ENCODE measurements at regions not wholly inside any gene's neighbourhood (a gene's known extent, or its start where the extent isn't known, plus 50 kb on each side); places are given as distances from the start of the nearest gene placed in this dataset.

- peak overlapping the region; percentile 9 for H3K9ac ChIP-seq (ENCODE audit: low read length)
- H3K27me3 ChIP-seq (ENCODE audit: control insufficient read depth, insufficient read depth, low read length) = no peaks in the 10 kb centered on the region
- peaks cover 63% of the 10 kb centered on the region for H3K4me1 ChIP-seq (ENCODE audit: control insufficient read depth, insufficient read depth, low read length)
- H3K36me3 ChIP-seq (ENCODE audit: control insufficient read depth, insufficient read depth, low read length) = no peaks in the 10 kb centered on the region
- H3K4me3 ChIP-seq (ENCODE audit: low read length) = no peak overlapping the region
- H3K9me3 ChIP-seq (ENCODE audit: control insufficient read depth, low read length) = no peaks in the 10 kb centered on the region
Observed at GRCh38 chr1:58884706-58885661, 101.1 kb upstream of the JUN start.

- Histone ChIP-seq H3K9ac (ENCODE audit: low read length) (peak overlapping the region; percentile 9), H3K9me3 (ENCODE audit: control insufficient read depth, low read length) (no peaks in the 10 kb centered on the region), H3K4me3 (ENCODE audit: low read length) (no peak overlapping the region), H3K36me3 (ENCODE audit: control insufficient read depth, insufficient read depth, low read length) (no peaks in the 10 kb centered on the region), H3K27me3 (ENCODE audit: control insufficient read depth, insufficient read depth, low read length) (no peaks in the 10 kb centered on the region), H3K4me1 (ENCODE audit: control insufficient read depth, insufficient read depth, low read length) (peaks cover 63% of the 10 kb centered on the region)
Observed at GRCh38 chr1:58885998-58886397, 102.2 kb upstream of the JUN start.

- Histone ChIP-seq H3K9me3 (ENCODE audit: control insufficient read depth, low read length) (no peaks in the 10 kb centered on the region), H3K4me3 (ENCODE audit: low read length) (no peak overlapping the region), H3K27me3 (ENCODE audit: control insufficient read depth, insufficient read depth, low read length) (no peaks in the 10 kb centered on the region), H3K4me1 (ENCODE audit: control insufficient read depth, insufficient read depth, low read length) (peaks cover 57% of the 10 kb centered on the region), H3K36me3 (ENCODE audit: control insufficient read depth, insufficient read depth, low read length) (no peaks in the 10 kb centered on the region), H3K9ac (ENCODE audit: low read length) (no peak overlapping the region)
Observed at GRCh38 chr1:58886611-58887010, 102.8 kb upstream of the JUN start.

GRCh38 chr1:58887059-58887458 is 103.2 kb upstream of the JUN start:
- Histone ChIP-seq H3K4me3 (ENCODE audit: low read length) (no peak overlapping the region), H3K4me1 (ENCODE audit: control insufficient read depth, insufficient read depth, low read length) (peaks cover 53% of the 10 kb centered on the region), H3K9ac (ENCODE audit: low read length) (no peak overlapping the region), H3K9me3 (ENCODE audit: control insufficient read depth, low read length) (no peaks in the 10 kb centered on the region), H3K36me3 (ENCODE audit: control insufficient read depth, insufficient read depth, low read length) (no peaks in the 10 kb centered on the region), H3K27me3 (ENCODE audit: control insufficient read depth, insufficient read depth, low read length) (no peaks in the 10 kb centered on the region)

GRCh38 chr1:58888833-58889232 is 105.0 kb upstream of the JUN start:
- H3K27me3 ChIP-seq (ENCODE audit: control insufficient read depth, insufficient read depth, low read length) = no peaks in the 10 kb centered on the region
- no peak overlapping the region for H3K4me3 ChIP-seq (ENCODE audit: low read length)
- peaks cover 47% of the 10 kb centered on the region for H3K4me1 ChIP-seq (ENCODE audit: control insufficient read depth, insufficient read depth, low read length)
- H3K36me3 ChIP-seq (ENCODE audit: control insufficient read depth, insufficient read depth, low read length) = no peaks in the 10 kb centered on the region
- H3K9me3 ChIP-seq (ENCODE audit: control insufficient read depth, low read length) = no peaks in the 10 kb centered on the region
- H3K9ac ChIP-seq (ENCODE audit: low read length) = no peak overlapping the region

- no peaks in the 10 kb centered on the region for H3K27me3 ChIP-seq (ENCODE audit: control insufficient read depth, insufficient read depth, low read length)
- H3K4me3 ChIP-seq (ENCODE audit: low read length) = no peak overlapping the region
- H3K9ac ChIP-seq (ENCODE audit: low read length) = no peak overlapping the region
- no peaks in the 10 kb centered on the region for H3K36me3 ChIP-seq (ENCODE audit: control insufficient read depth, insufficient read depth, low read length)
- H3K9me3 ChIP-seq (ENCODE audit: control insufficient read depth, low read length) = no peaks in the 10 kb centered on the region
- H3K4me1 ChIP-seq (ENCODE audit: control insufficient read depth, insufficient read depth, low read length) = peaks cover 47% of the 10 kb centered on the region
Observed at GRCh38 chr1:58890113-58890512, 106.3 kb upstream of the JUN start.

- H3K4me3 ChIP-seq (ENCODE audit: low read length) = no peak overlapping the region
- no peaks in the 10 kb centered on the region for H3K9me3 ChIP-seq (ENCODE audit: control insufficient read depth, low read length)
- peaks cover 47% of the 10 kb centered on the region for H3K4me1 ChIP-seq (ENCODE audit: control insufficient read depth, insufficient read depth, low read length)
- no peaks in the 10 kb centered on the region for H3K36me3 ChIP-seq (ENCODE audit: control insufficient read depth, insufficient read depth, low read length)
- no peak overlapping the region for H3K9ac ChIP-seq (ENCODE audit: low read length)
- H3K27me3 ChIP-seq (ENCODE audit: control insufficient read depth, insufficient read depth, low read length) = no peaks in the 10 kb centered on the region
Observed at GRCh38 chr1:58890609-58891008, 106.8 kb upstream of the JUN start.

GRCh38 chr1:58891347-58891746 is 107.5 kb upstream of the JUN start:
- peaks cover 47% of the 10 kb centered on the region for H3K4me1 ChIP-seq (ENCODE audit: control insufficient read depth, insufficient read depth, low read length)
- no peak overlapping the region for H3K9ac ChIP-seq (ENCODE audit: low read length)
- no peaks in the 10 kb centered on the region for H3K9me3 ChIP-seq (ENCODE audit: control insufficient read depth, low read length)
- no peak overlapping the region for H3K4me3 ChIP-seq (ENCODE audit: low read length)
- H3K36me3 ChIP-seq (ENCODE audit: control insufficient read depth, insufficient read depth, low read length) = no peaks in the 10 kb centered on the region
- H3K27me3 ChIP-seq (ENCODE audit: control insufficient read depth, insufficient read depth, low read length) = no peaks in the 10 kb centered on the region

GRCh38 chr1:58893257-58893869 is 109.5 kb upstream of the JUN start:
- H3K9me3 ChIP-seq (ENCODE audit: control insufficient read depth, low read length) = no peaks in the 10 kb centered on the region
- H3K9ac ChIP-seq (ENCODE audit: low read length) = peak overlapping the region; percentile 46
- H3K4me1 ChIP-seq (ENCODE audit: control insufficient read depth, insufficient read depth, low read length) = peaks cover 51% of the 10 kb centered on the region
- no peaks in the 10 kb centered on the region for H3K27me3 ChIP-seq (ENCODE audit: control insufficient read depth, insufficient read depth, low read length)
- no peak overlapping the region for H3K4me3 ChIP-seq (ENCODE audit: low read length)
- H3K36me3 ChIP-seq (ENCODE audit: control insufficient read depth, insufficient read depth, low read length) = no peaks in the 10 kb centered on the region

- H3K36me3 ChIP-seq (ENCODE audit: control insufficient read depth, insufficient read depth, low read length) = no peaks in the 10 kb centered on the region
- H3K4me1 ChIP-seq (ENCODE audit: control insufficient read depth, insufficient read depth, low read length) = peaks cover 64% of the 10 kb centered on the region
- H3K9ac ChIP-seq (ENCODE audit: low read length) = peak overlapping the region; percentile 38
- H3K4me3 ChIP-seq (ENCODE audit: low read length) = no peak overlapping the region
- no peaks in the 10 kb centered on the region for H3K9me3 ChIP-seq (ENCODE audit: control insufficient read depth, low read length)
- no peaks in the 10 kb centered on the region for H3K27me3 ChIP-seq (ENCODE audit: control insufficient read depth, insufficient read depth, low read length)
Observed at GRCh38 chr1:58895082-58895481, 111.2 kb upstream of the JUN start.

- peak overlapping the region; percentile 16 for H3K4me3 ChIP-seq (ENCODE audit: low read length)
- H3K9me3 ChIP-seq (ENCODE audit: control insufficient read depth, low read length) = no peaks in the 10 kb centered on the region
- peak overlapping the region; percentile 38 for H3K9ac ChIP-seq (ENCODE audit: low read length)
- H3K36me3 ChIP-seq (ENCODE audit: control insufficient read depth, insufficient read depth, low read length) = no peaks in the 10 kb centered on the region
- H3K4me1 ChIP-seq (ENCODE audit: control insufficient read depth, insufficient read depth, low read length) = peaks cover 64% of the 10 kb centered on the region
- no peaks in the 10 kb centered on the region for H3K27me3 ChIP-seq (ENCODE audit: control insufficient read depth, insufficient read depth, low read length)
Observed at GRCh38 chr1:58895559-58896145, 111.8 kb upstream of the JUN start.
